ENCODE measurements at regions not wholly inside any gene's neighbourhood (a gene's known extent, or its start where the extent isn't known, plus 50 kb on each side); places are given as distances from the start of the nearest gene placed in this dataset.

DNA sequence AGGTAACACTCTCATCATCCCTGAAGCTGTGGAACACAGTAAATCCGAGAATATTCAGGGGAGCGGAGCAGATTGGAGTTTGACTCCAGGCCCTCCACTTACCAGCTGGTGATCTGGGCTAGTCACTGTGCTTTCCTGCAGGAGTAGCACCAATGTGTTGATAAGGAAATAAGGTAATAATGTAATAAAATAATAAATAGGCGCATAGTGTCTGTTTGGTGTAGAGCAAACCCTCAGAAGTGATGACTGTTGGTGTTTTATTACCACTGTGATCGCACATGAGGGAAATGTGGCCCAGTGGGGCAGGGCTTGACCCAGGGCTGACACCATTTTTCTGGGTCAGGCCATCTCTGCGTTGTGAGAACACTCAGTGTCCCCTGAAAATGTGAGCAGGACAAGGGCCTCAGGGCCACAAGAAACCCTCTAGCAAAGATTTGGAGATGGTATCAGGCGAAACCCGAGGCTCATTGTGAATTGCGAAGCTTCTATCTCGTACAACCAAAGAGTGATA lies 563.9 kb upstream of the B3GAT1 start:
- TF ChIP-seq POLR2AphosphoS5 (IDR thresholded peaks at IDR 0.05; ENCODE audit: low read depth, low read length) = no peak
- TF ChIP-seq, protein P1, sequence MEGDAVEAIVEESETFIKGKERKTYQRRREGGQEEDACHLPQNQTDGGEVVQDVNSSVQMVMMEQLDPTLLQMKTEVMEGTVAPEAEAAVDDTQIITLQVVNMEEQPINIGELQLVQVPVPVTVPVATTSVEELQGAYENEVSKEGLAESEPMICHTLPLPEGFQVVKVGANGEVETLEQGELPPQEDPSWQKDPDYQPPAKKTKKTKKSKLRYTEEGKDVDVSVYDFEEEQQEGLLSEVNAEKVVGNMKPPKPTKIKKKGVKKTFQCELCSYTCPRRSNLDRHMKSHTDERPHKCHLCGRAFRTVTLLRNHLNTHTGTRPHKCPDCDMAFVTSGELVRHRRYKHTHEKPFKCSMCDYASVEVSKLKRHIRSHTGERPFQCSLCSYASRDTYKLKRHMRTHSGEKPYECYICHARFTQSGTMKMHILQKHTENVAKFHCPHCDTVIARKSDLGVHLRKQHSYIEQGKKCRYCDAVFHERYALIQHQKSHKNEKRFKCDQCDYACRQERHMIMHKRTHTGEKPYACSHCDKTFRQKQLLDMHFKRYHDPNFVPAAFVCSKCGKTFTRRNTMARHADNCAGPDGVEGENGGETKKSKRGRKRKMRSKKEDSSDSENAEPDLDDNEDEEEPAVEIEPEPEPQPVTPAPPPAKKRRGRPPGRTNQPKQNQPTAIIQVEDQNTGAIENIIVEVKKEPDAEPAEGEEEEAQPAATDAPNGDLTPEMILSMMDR (IDR thresholded peaks at IDR 0.05) = no peak
- TF ChIP-seq, protein P2, sequence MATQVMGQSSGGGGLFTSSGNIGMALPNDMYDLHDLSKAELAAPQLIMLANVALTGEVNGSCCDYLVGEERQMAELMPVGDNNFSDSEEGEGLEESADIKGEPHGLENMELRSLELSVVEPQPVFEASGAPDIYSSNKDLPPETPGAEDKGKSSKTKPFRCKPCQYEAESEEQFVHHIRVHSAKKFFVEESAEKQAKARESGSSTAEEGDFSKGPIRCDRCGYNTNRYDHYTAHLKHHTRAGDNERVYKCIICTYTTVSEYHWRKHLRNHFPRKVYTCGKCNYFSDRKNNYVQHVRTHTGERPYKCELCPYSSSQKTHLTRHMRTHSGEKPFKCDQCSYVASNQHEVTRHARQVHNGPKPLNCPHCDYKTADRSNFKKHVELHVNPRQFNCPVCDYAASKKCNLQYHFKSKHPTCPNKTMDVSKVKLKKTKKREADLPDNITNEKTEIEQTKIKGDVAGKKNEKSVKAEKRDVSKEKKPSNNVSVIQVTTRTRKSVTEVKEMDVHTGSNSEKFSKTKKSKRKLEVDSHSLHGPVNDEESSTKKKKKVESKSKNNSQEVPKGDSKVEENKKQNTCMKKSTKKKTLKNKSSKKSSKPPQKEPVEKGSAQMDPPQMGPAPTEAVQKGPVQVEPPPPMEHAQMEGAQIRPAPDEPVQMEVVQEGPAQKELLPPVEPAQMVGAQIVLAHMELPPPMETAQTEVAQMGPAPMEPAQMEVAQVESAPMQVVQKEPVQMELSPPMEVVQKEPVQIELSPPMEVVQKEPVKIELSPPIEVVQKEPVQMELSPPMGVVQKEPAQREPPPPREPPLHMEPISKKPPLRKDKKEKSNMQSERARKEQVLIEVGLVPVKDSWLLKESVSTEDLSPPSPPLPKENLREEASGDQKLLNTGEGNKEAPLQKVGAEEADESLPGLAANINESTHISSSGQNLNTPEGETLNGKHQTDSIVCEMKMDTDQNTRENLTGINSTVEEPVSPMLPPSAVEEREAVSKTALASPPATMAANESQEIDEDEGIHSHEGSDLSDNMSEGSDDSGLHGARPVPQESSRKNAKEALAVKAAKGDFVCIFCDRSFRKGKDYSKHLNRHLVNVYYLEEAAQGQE (IDR thresholded peaks at IDR 0.05; ENCODE audit: insufficient read depth in 1 of 2, low read depth in 2 of 2, low read length in 1 of 2) = no peak
- TF ChIP-seq TCF7L2 (IDR thresholded peaks at IDR 0.05; ENCODE audit: low read depth, low read length) = no peak
- no peak for TF ChIP-seq SIN3A (IDR thresholded peaks at IDR 0.05; ENCODE audit: borderline replicate concordance, insufficient read depth, low read depth, low read length)

Data from Panc1 (cell line).